Kidney (tissue), 13 donors: ENCODE measurements at regions not wholly inside any gene's neighbourhood (a gene's known extent, or its start where the extent isn't known, plus 50 kb on each side); places are given as distances from the start of the nearest gene placed in this dataset.

Experiments
- DNase-seq, 5 donors: peaks; one replicate each; pipeline ENCODE4 v3.0.0-alpha.2; 2013 to 2020
- FAIRE-seq: peaks from 2 replicates; lab custom pipeline; 2012; peaks lifted over from hg19 to GRCh38; lab: Jason Lieb, UNC
- H3K27ac ChIP-seq, 2 donors: one replicate each; pipeline ENCODE4 v1.7.0; 2013; ENCODE audit warnings: low read depth in 2 of 2, low read length in 2 of 2, inconsistent platforms in 1 of 2
- H3K27me3 ChIP-seq: one replicate; pipeline ENCODE4 v1.7.1; 2013; ENCODE audit warnings: low read length, inconsistent platforms; ENCODE audit not compliant: control insufficient read depth, insufficient read depth
- H3K36me3 ChIP-seq, 3 donors: one replicate each; pipeline versions ENCODE4 v1.7.0 to v1.7.1; 2013; ENCODE audit warnings: low read length in 3 of 3, control low read depth in 1 of 3, inconsistent platforms in 1 of 3; ENCODE audit not compliant: insufficient read depth in 3 of 3, control insufficient read depth in 2 of 3
- H3K4me1 ChIP-seq, 3 donors: one replicate each; pipeline versions ENCODE4 v1.7.0 to v1.7.1; 2013; ENCODE audit warnings: low read length in 3 of 3, inconsistent platforms in 1 of 3, low read depth in 1 of 3; ENCODE audit not compliant: control insufficient read depth in 2 of 3, insufficient read depth in 2 of 3
- H3K4me3 ChIP-seq, 3 donors: one replicate each; pipeline versions ENCODE4 v1.7.0 to v1.8.1; 2013; ENCODE audit warnings: low read length in 3 of 3, control low read depth in 1 of 3, inconsistent platforms in 1 of 3
- H3K9ac ChIP-seq, 3 donors: one replicate each; pipeline versions ENCODE4 v1.7.0 to v1.7.1; 2013; ENCODE audit warnings: low read length in 3 of 3, control low read depth in 1 of 3, inconsistent platforms in 1 of 3
- H3K9me3 ChIP-seq, 3 donors: one replicate each; pipeline versions ENCODE4 v1.7.0 to v1.7.1; 2013; ENCODE audit warnings: low read length in 3 of 3, control low read depth in 1 of 3, inconsistent platforms in 1 of 3; ENCODE audit not compliant: control insufficient read depth in 2 of 3, insufficient read depth in 1 of 3
- intact Hi-C: fragments of 100-400 bp; cut with DNase I; formaldehyde crosslinking; loops from one replicate; pipeline ENCODE4 v1.11.1; 2022
- TF ChIP-seq, protein P1 (sequence below): IDR thresholded peaks from 3 replicates; pipeline ENCODE4 v1.5.1; 2012; ENCODE audit warnings: mild to moderate bottlenecking, moderate library complexity, borderline replicate concordance; ENCODE audit not compliant: insufficient read depth; ENCODE audit errors: extremely low read depth
- donor health status: control.
- donor health status: control.
- donor health status: control.
- donor health status: control.
- donor health status: control.
- donor health status: DM: yes; HTN: yes; CAD: no.
- donor health status: Normal renal cell carcinoma (clear cell type).

GRCh38 chr11:20258376-20258895 lies 98.2 kb upstream of the DBX1 start:
- Histone ChIP-seq H3K4me1 (no peaks in the 10 kb centered on the region), H3K27me3 (no peaks in the 10 kb centered on the region), H3K9ac (no peak overlapping the region), H3K27ac (no peak overlapping the region), H3K4me3 (no peak overlapping the region), H3K36me3 (no peaks in the 10 kb centered on the region), H3K9me3 (no peaks in the 10 kb centered on the region)
- intact Hi-C loops, result no loop called here
- DNase-seq, result peak in 2 of 5 donors; percentile 5 to 22
- TF ChIP-seq, protein P1, sequence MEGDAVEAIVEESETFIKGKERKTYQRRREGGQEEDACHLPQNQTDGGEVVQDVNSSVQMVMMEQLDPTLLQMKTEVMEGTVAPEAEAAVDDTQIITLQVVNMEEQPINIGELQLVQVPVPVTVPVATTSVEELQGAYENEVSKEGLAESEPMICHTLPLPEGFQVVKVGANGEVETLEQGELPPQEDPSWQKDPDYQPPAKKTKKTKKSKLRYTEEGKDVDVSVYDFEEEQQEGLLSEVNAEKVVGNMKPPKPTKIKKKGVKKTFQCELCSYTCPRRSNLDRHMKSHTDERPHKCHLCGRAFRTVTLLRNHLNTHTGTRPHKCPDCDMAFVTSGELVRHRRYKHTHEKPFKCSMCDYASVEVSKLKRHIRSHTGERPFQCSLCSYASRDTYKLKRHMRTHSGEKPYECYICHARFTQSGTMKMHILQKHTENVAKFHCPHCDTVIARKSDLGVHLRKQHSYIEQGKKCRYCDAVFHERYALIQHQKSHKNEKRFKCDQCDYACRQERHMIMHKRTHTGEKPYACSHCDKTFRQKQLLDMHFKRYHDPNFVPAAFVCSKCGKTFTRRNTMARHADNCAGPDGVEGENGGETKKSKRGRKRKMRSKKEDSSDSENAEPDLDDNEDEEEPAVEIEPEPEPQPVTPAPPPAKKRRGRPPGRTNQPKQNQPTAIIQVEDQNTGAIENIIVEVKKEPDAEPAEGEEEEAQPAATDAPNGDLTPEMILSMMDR, result no peak
- no peak for FAIRE-seq

- FAIRE-seq (no peak), DNase-seq (no peak)
- Histone ChIP-seq H3K27ac (no peak overlapping the region), H3K9me3 (no peaks in the 10 kb centered on the region), H3K4me3 (no peak overlapping the region), H3K4me1 (no peaks in the 10 kb centered on the region), H3K9ac (no peak overlapping the region), H3K36me3 (no peaks in the 10 kb centered on the region), H3K27me3 (no peaks in the 10 kb centered on the region)
- TF ChIP-seq, protein P1, result no peak
- intact Hi-C loops, result no loop called here
These were observed 96.7 kb upstream of the DBX1 start for GRCh38 chr11:20256925-20257324.

GRCh38 chr11:20253796-20254195 lies 93.5 kb upstream of the DBX1 start:
- H3K9ac ChIP-seq, result no peak overlapping the region
- no peaks in the 10 kb centered on the region for H3K9me3 ChIP-seq
- DNase-seq (no peak), FAIRE-seq (no peak)
- no peaks in the 10 kb centered on the region for H3K27me3 ChIP-seq
- H3K27ac ChIP-seq, result no peak overlapping the region
- no peaks in the 10 kb centered on the region for H3K36me3 ChIP-seq
- intact Hi-C loops, result no loop called here
- no peak overlapping the region for H3K4me3 ChIP-seq
- TF ChIP-seq, protein P1, result no peak
- H3K4me1 ChIP-seq, result no peaks in the 10 kb centered on the region

GRCh38 chr11:20251496-20251895 lies 91.2 kb upstream of the DBX1 start:
- Histone ChIP-seq H3K27ac (no peak overlapping the region), H3K9ac (no peak overlapping the region), H3K27me3 (no peaks in the 10 kb centered on the region), H3K4me3 (no peak overlapping the region), H3K9me3 (no peaks in the 10 kb centered on the region), H3K4me1 (no peaks in the 10 kb centered on the region), H3K36me3 (no peaks in the 10 kb centered on the region)
- DNase-seq (no peak), FAIRE-seq (no peak)
- intact Hi-C loops, result no loop called here
- TF ChIP-seq, protein P1, result no peak
